GM12878 (cell line): ENCODE measurements at regions not wholly inside any gene's neighbourhood (a gene's known extent, or its start where the extent isn't known, plus 50 kb on each side); places are given as distances from the start of the nearest gene placed in this dataset.

ENCODE experiments used
- ATAC-seq: fragments of 200-7000 bp; cut with Tn5 transposase; 3 replicates; pipeline ENCODE4 v1.9.1; 2020; ENCODE audit warnings: mild to moderate bottlenecking, moderate library complexity
- BruUV-seq: library from RNA; stranded (reverse); fragments of 400-500 nt; replicated peaks from 2 replicates; lab custom pipeline; 2021; lab: Mats Ljungman, UMichigan
- CTCF ChIA-PET: fragments of 300-600 bp; sonication (Branson Sonifier 250); formaldehyde crosslinking; extraction: SDS; loops from one replicate; lab custom pipeline; 2021; ENCODE audit warnings: inconsistent platforms; lab: Yijun Ruan, JAX
- POLR2A ChIA-PET: fragments of 350-600 bp; formaldehyde crosslinking; extraction: SDS; loops from one replicate; lab custom pipeline; 2021; ENCODE audit warnings: inconsistent platforms; lab: Charles Lee
- RAD21 ChIA-PET: fragments of 300-600 bp; sonication (Branson Sonifier 250); formaldehyde crosslinking; loops from one replicate; lab custom pipeline; 2023; ENCODE audit warnings: antibody characterized with exemption; ENCODE audit not compliant: unreplicated experiment; lab: Charles Lee
- SMC1A ChIA-PET: fragments of 300-600 bp; sonication (Branson Sonifier 250); formaldehyde crosslinking; loops from one replicate; lab custom pipeline; 2023; ENCODE audit not compliant: unreplicated experiment, uncharacterized antibody; lab: Charles Lee
- DNase-seq: peaks from one replicate; pipeline ENCODE4 v3.0.0-alpha.2; 2011; ENCODE audit warnings: low read depth, low spot score
- FAIRE-seq: peaks from 3 replicates; lab custom pipeline; 2011; peaks lifted over from hg19 to GRCh38; lab: Jason Lieb, UNC
- H2AFZ ChIP-seq: 2 replicates; pipeline ENCODE4 v1.6.0; 2011; ENCODE audit warnings: low read depth, low read length, control low read depth; ENCODE audit not compliant: control insufficient read depth
- H3K27ac ChIP-seq: 2 replicates; pipeline ENCODE4 v1.5.1; 2011; ENCODE audit warnings: control low read depth; ENCODE audit not compliant: control insufficient read depth, insufficient read depth
- H3K27me3 ChIP-seq, 2 experiments: replicated peaks in 1 of 2; 2 replicates each; pipeline versions ENCODE4 v1.6.0 to v1.6.1; 2011; ENCODE audit warnings: low read length in 1 of 2; ENCODE audit not compliant: control insufficient read depth in 2 of 2, insufficient read depth in 2 of 2
- H3K36me3 ChIP-seq, 2 experiments: 2 replicates each; pipeline ENCODE4 v1.5.1; 2011; ENCODE audit warnings: low read length in 1 of 2; ENCODE audit not compliant: control insufficient read depth in 2 of 2, insufficient read depth in 2 of 2
- H3K4me1 ChIP-seq: 2 replicates; pipeline ENCODE4 v1.6.1; 2011; ENCODE audit warnings: mild to moderate bottlenecking, low read length, moderate library complexity, mixed read lengths; ENCODE audit not compliant: control insufficient read depth, insufficient read depth
- H3K4me2 ChIP-seq: 2 replicates; pipeline ENCODE4 v1.6.0; 2011; ENCODE audit warnings: control low read depth; ENCODE audit not compliant: control insufficient read depth, insufficient read depth
- H3K4me3 ChIP-seq: fragments of 200-600 bp; sonication (generic); 2 replicates; pipeline ENCODE4 v1.5.1; 2016
- H3K79me2 ChIP-seq: 2 replicates; pipeline ENCODE4 v1.6.0; 2011; ENCODE audit warnings: low read length; ENCODE audit not compliant: control insufficient read depth, insufficient read depth
- H3K9ac ChIP-seq: 2 replicates; pipeline ENCODE4 v1.8.0; 2011; ENCODE audit warnings: low read length, control low read depth, mixed read lengths; ENCODE audit not compliant: control insufficient read depth, insufficient read depth
- H3K9me3 ChIP-seq: replicated peaks from 3 replicates; pipeline ENCODE4 v1.5.1; 2011; ENCODE audit warnings: mild to moderate bottlenecking, low read length; ENCODE audit not compliant: control insufficient read depth, insufficient read depth
- H4K20me1 ChIP-seq: 2 replicates; pipeline ENCODE4 v1.6.0; 2011; ENCODE audit not compliant: control insufficient read depth, insufficient read depth
- BACH1 ChIP-seq: fragments of 450-650 bp; IDR thresholded peaks from 2 replicates; pipeline ENCODE4 v1.6.1; 2017; ENCODE audit warnings: mild to moderate bottlenecking, borderline replicate concordance
- IRF3 ChIP-seq: fragments of 450-650 bp; IDR thresholded peaks from 2 replicates; pipeline ENCODE4 v1.6.1; 2014; ENCODE audit warnings: mild to moderate bottlenecking
- RAD51 ChIP-seq: fragments of 450-650 bp; IDR thresholded peaks from 2 replicates; pipeline ENCODE4 v1.6.1; 2016; ENCODE audit warnings: moderate library complexity, mild to moderate bottlenecking, inconsistent platforms
- TAF1 ChIP-seq: IDR thresholded peaks from 2 replicates; pipeline ENCODE4 v1.6.1; 2011; ENCODE audit warnings: mild to moderate bottlenecking, low read depth, low read length, borderline replicate concordance
- TBL1XR1 ChIP-seq: IDR thresholded peaks from 2 replicates; pipeline ENCODE4 v1.6.1; 2012; ENCODE audit warnings: low read depth, low read length, improper control_type of control experiment
- WGBS: methylation state at CpG from one replicate; pipeline ENCODE4 v1.1.6; 2016; ENCODE audit warnings: low lambda C conversion rate; ENCODE audit not compliant: insufficient replicate concordance, insufficient coverage; ENCODE audit errors: missing lambda C conversion rate; 5-methylcytosine and 5-hydroxymethylcytosine counted together
- in situ Hi-C: fragments of 300-500 bp; cut with MboI; formaldehyde crosslinking; loops from 9 replicates; pipeline ENCODE4 v1.14.3; 2018; ENCODE audit warnings: mixed read lengths
- intact Hi-C: fragments of 100-400 bp; cut with micrococcal nuclease; formaldehyde crosslinking; loops from one replicate; pipeline ENCODE4 v1.14.2; 2022; ENCODE audit not compliant: unreplicated experiment

- no peaks in the 10 kb centered on the region for H3K4me1 ChIP-seq
- H3K9me3 ChIP-seq = no peaks in the 10 kb centered on the region; the same call in 2 of the 3 replicates
- in situ Hi-C loops (no loop called here), intact Hi-C loops (no loop called here)
- RAD21 ChIA-PET = no interaction called here
- H3K27ac ChIP-seq = no peak overlapping the region
- BruUV-seq = no TSS peak
- no peak overlapping the region for H3K4me2 ChIP-seq
- H3K9ac ChIP-seq = no peak overlapping the region
- ATAC-seq (no peak), DNase-seq (no peak), FAIRE-seq (no peak)
- H2AFZ ChIP-seq = no peak overlapping the region
- H3K4me3 ChIP-seq = no peak overlapping the region
- no peaks in the 10 kb centered on the region for H3K79me2 ChIP-seq
- WGBS = 37% methylated on average over 6 of the region's 6 CpGs
- SMC1A ChIA-PET = interaction anchor here (0.7 kb wide), 1 partner anchor 47 kb away, joined by 3 read pairs; no protein-coding TSS in a partner anchor
- no peaks in the 10 kb centered on the region; a peak in 1 of 4 replicates for H3K27me3 ChIP-seq
- TF ChIP-seq BACH1 (no peak), TBL1XR1 (no peak), RAD51 (no peak), TAF1 (no peak), IRF3 (no peak)
- POLR2A ChIA-PET = interaction anchor here (1.2 kb wide), 1 partner anchor 51 kb away, joined by 3 read pairs; no protein-coding TSS in a partner anchor
- H4K20me1 ChIP-seq = no peaks in the 10 kb centered on the region
- no peaks in the 10 kb centered on the region for H3K36me3 ChIP-seq
- CTCF ChIA-PET = no interaction called here
Observed at GRCh38 chr10:43957267-43958070, 308.8 kb upstream of the ZNF32 start.
